ENCODE measurements at regions not wholly inside any gene's neighbourhood (a gene's known extent, or its start where the extent isn't known, plus 50 kb on each side); places are given as distances from the start of the nearest gene placed in this dataset.

DNA sequence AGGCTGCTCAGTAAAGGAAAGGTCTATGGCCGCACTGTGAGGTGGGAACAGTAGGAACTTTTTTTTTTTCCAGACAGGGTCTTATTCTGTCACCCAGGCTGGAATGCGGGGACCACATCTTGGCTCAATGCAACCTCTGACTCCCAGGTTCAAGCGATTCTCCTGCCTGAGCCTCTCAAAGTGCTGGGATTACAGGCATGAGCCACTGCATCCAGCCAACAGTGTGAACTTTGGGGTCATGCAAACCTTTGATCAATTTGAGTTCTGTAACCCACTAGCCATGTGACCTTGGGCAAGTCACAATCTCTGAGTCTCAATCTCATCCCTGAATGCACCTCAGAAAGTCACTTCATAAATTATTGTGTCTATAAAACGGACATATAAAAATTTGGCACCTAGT, 286.8 kb upstream of the CTNNB1 start:
- TF ChIP-seq EZH2 (IDR thresholded peaks at IDR 0.05; ENCODE audit: low read length, missing control alignments), result no peak
- TF ChIP-seq, protein P1, sequence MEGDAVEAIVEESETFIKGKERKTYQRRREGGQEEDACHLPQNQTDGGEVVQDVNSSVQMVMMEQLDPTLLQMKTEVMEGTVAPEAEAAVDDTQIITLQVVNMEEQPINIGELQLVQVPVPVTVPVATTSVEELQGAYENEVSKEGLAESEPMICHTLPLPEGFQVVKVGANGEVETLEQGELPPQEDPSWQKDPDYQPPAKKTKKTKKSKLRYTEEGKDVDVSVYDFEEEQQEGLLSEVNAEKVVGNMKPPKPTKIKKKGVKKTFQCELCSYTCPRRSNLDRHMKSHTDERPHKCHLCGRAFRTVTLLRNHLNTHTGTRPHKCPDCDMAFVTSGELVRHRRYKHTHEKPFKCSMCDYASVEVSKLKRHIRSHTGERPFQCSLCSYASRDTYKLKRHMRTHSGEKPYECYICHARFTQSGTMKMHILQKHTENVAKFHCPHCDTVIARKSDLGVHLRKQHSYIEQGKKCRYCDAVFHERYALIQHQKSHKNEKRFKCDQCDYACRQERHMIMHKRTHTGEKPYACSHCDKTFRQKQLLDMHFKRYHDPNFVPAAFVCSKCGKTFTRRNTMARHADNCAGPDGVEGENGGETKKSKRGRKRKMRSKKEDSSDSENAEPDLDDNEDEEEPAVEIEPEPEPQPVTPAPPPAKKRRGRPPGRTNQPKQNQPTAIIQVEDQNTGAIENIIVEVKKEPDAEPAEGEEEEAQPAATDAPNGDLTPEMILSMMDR (conservative IDR thresholded peaks at IDR 0.05 in 1 of 2, IDR thresholded peaks at IDR 0.05 in 1 of 2; ENCODE audit: low read depth in 1 of 2, low read length in 2 of 2), result no peak
- H3K79me2 ChIP-seq (ENCODE audit: control insufficient read depth, insufficient read depth, low read length), result no peaks in the 10 kb centered on the region

DNA sequence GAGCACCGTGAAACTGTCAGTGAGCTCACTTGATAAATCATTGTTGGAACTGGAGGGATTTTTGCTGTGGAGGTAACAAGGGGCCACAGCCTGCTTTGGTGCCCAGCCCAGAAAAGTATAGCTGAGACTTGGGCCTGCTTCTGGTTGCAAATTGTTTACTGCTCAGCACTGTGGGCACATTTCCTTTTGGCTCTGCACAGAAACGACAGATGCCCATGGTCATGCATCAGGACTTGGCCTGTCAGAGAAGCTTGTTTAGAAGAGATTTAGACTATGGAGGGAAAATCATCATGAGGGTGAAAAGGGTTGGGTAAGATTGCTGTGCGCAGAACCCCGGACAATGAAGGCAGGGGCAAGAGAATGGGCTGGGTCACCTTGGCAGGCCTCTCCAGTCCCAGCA, 286.1 kb upstream of the CTNNB1 start:
- Histone ChIP-seq H3K4me3 (replicated peaks in 1 of 4; ENCODE audit: control extremely low read depth in 1 of 4, insufficient read depth in 1 of 4, low read depth in 3 of 4, low read length in 4 of 4) (no peak overlapping the region), H3K4me2 (ENCODE audit: extremely low read depth, insufficient read depth, low read length) (no peak overlapping the region), H3K9me3 (ENCODE audit: control insufficient read depth, insufficient read depth, low read depth, low read length) (no peaks in the 10 kb centered on the region), H3K27ac (ENCODE audit: insufficient read depth, low read length) (no peak overlapping the region), H3K36me3 (ENCODE audit: control insufficient read depth, insufficient read depth, low read length) (no peaks in the 10 kb centered on the region), H3K9ac (ENCODE audit: insufficient read depth, low read length) (no peak overlapping the region), H3K79me2 (ENCODE audit: control insufficient read depth, insufficient read depth, low read length) (no peaks in the 10 kb centered on the region), H3K27me3 (ENCODE audit: control insufficient read depth, insufficient read depth, low read length) (no peaks in the 10 kb centered on the region), H3K4me1 (ENCODE audit: control insufficient read depth, extremely low read depth, insufficient read depth, low read length) (no peaks in the 10 kb centered on the region), H4K20me1 (ENCODE audit: control insufficient read depth, extremely low read depth, insufficient read depth, low read length) (no peaks in the 10 kb centered on the region), H2AFZ (ENCODE audit: low read length) (no peak overlapping the region)
- no peak for DNase-seq (ENCODE audit: low read depth in 2 of 2)
- TF ChIP-seq EZH2 (IDR thresholded peaks at IDR 0.05; ENCODE audit: low read length, missing control alignments), result no peak
- TF ChIP-seq, protein P1 (conservative IDR thresholded peaks at IDR 0.05 in 1 of 2, IDR thresholded peaks at IDR 0.05 in 1 of 2; ENCODE audit: low read depth in 1 of 2, low read length in 2 of 2), result no peak

More for the DNA sequence above, 286.8 kb upstream of the CTNNB1 start:
- DNase-seq (ENCODE audit: low read depth in 2 of 2), result no peak
- no peak overlapping the region for H3K9ac ChIP-seq (ENCODE audit: insufficient read depth, low read length)
- H2AFZ ChIP-seq (ENCODE audit: low read length), result no peak overlapping the region
- no peaks in the 10 kb centered on the region for H3K27me3 ChIP-seq (ENCODE audit: control insufficient read depth, insufficient read depth, low read length)
- H3K9me3 ChIP-seq (ENCODE audit: control insufficient read depth, insufficient read depth, low read depth, low read length), result no peaks in the 10 kb centered on the region
- H4K20me1 ChIP-seq (ENCODE audit: control insufficient read depth, extremely low read depth, insufficient read depth, low read length), result no peaks in the 10 kb centered on the region
- H3K4me1 ChIP-seq (ENCODE audit: control insufficient read depth, extremely low read depth, insufficient read depth, low read length), result no peaks in the 10 kb centered on the region
- no peak overlapping the region for H3K4me2 ChIP-seq (ENCODE audit: extremely low read depth, insufficient read depth, low read length)
- H3K4me3 ChIP-seq (replicated peaks in 1 of 4; ENCODE audit: control extremely low read depth in 1 of 4, insufficient read depth in 1 of 4, low read depth in 3 of 4, low read length in 4 of 4), result no peak overlapping the region
- H3K27ac ChIP-seq (ENCODE audit: insufficient read depth, low read length), result no peak overlapping the region
- no peaks in the 10 kb centered on the region for H3K36me3 ChIP-seq (ENCODE audit: control insufficient read depth, insufficient read depth, low read length)

DNA sequence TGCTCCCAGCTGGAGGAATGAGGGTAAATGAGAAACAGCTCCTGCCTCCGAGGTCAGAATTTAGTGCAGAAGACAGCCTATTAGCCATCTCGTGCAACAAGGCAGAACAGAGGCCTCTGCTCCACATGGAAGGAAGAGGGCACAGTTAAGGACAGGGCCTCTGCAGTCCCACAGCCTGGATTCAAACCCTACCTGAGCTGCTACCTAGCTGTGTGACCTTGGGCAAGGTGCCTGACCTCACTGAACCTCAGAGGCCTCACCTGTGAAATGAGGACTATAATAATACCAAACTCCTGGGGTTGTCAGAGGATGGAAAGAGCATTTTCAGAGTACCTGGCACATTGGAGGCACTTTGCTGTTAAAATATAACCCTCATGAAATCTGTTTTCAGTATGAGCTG, 285.7 kb upstream of the CTNNB1 start:
- Histone ChIP-seq H3K79me2 (ENCODE audit: control insufficient read depth, insufficient read depth, low read length) (no peaks in the 10 kb centered on the region), H3K9me3 (ENCODE audit: control insufficient read depth, insufficient read depth, low read depth, low read length) (no peaks in the 10 kb centered on the region), H3K4me2 (ENCODE audit: extremely low read depth, insufficient read depth, low read length) (no peak overlapping the region), H3K4me3 (replicated peaks in 1 of 4; ENCODE audit: control extremely low read depth in 1 of 4, insufficient read depth in 1 of 4, low read depth in 3 of 4, low read length in 4 of 4) (no peak overlapping the region), H3K36me3 (ENCODE audit: control insufficient read depth, insufficient read depth, low read length) (no peaks in the 10 kb centered on the region), H3K27ac (ENCODE audit: insufficient read depth, low read length) (no peak overlapping the region), H3K9ac (ENCODE audit: insufficient read depth, low read length) (no peak overlapping the region), H3K27me3 (ENCODE audit: control insufficient read depth, insufficient read depth, low read length) (no peaks in the 10 kb centered on the region), H3K4me1 (ENCODE audit: control insufficient read depth, extremely low read depth, insufficient read depth, low read length) (no peaks in the 10 kb centered on the region), H4K20me1 (ENCODE audit: control insufficient read depth, extremely low read depth, insufficient read depth, low read length) (no peaks in the 10 kb centered on the region), H2AFZ (ENCODE audit: low read length) (no peak overlapping the region)
- DNase-seq (ENCODE audit: low read depth in 2 of 2), result no peak
- TF ChIP-seq, protein P1 (conservative IDR thresholded peaks at IDR 0.05 in 1 of 2, IDR thresholded peaks at IDR 0.05 in 1 of 2; ENCODE audit: low read depth in 1 of 2, low read length in 2 of 2), result no peak
- TF ChIP-seq EZH2 (IDR thresholded peaks at IDR 0.05; ENCODE audit: low read length, missing control alignments), result no peak

Data from fibroblast of lung (primary cell).